Caco-2 (cell line): ENCODE measurements at regions not wholly inside any gene's neighbourhood (a gene's known extent, or its start where the extent isn't known, plus 50 kb on each side); places are given as distances from the start of the nearest gene placed in this dataset.

Experiments
- BruUV-seq: library from RNA; stranded (reverse); fragments of 400-500 nt; replicated peaks from 2 replicates; lab custom pipeline; 2021; lab: Mats Ljungman, UMichigan
- CTCF ChIA-PET: fragments of 300-600 bp; sonication (Branson Sonifier 250); formaldehyde crosslinking; loops from one replicate; lab custom pipeline; 2022; ENCODE audit warnings: antibody characterized with exemption; lab: Charles Lee
- POLR2A ChIA-PET: fragments of 300-600 bp; sonication (Branson Sonifier 250); formaldehyde crosslinking; loops from one replicate; lab custom pipeline; 2022; ENCODE audit warnings: antibody characterized with exemption; lab: Charles Lee
- DNase-seq, 2 experiments: peaks; one replicate each; pipeline versions ENCODE4 v3.0.0 to v3.0.0-alpha.2; 2020 to 2022
- H3K27me3 ChIP-seq: replicated peaks from 2 replicates; pipeline ENCODE4 v1.6.0; 2011; ENCODE audit warnings: low read length; ENCODE audit not compliant: control insufficient read depth, insufficient read depth
- H3K36me3 ChIP-seq: 2 replicates; pipeline ENCODE4 v1.5.1; 2011; ENCODE audit warnings: low read length; ENCODE audit not compliant: control insufficient read depth, insufficient read depth
- H3K4me1 ChIP-seq: fragments of 250-450 bp; sonication (Bioruptor Pico); 2 replicates; pipeline ENCODE4 v1.5.1; 2020; ENCODE audit warnings: mild to moderate bottlenecking
- H3K4me3 ChIP-seq: 2 replicates; pipeline ENCODE4 v1.5.1; 2011; ENCODE audit warnings: low read depth, mild to moderate bottlenecking, control low read depth, low read length
- H3K9me3 ChIP-seq: fragments of 250-450 bp; sonication (Bioruptor Pico); 2 replicates; pipeline ENCODE4 v1.5.1; 2020; ENCODE audit warnings: mild to moderate bottlenecking, moderate library complexity
- H3K27ac Mint-ChIP-seq: one replicate; pipeline ENCODE4 v1.8.0; 2022; ENCODE audit warnings: mixed read lengths; ENCODE audit not compliant: unreplicated experiment
- H3K27me3 Mint-ChIP-seq: one replicate; pipeline ENCODE4 v1.8.0; 2022; ENCODE audit warnings: mixed read lengths; ENCODE audit not compliant: insufficient read depth, unreplicated experiment
- H3K36me3 Mint-ChIP-seq: one replicate; pipeline ENCODE4 v1.8.0; 2022; ENCODE audit warnings: mild to moderate bottlenecking, mixed read lengths; ENCODE audit not compliant: insufficient read depth, unreplicated experiment
- H3K4me1 Mint-ChIP-seq: one replicate; pipeline ENCODE4 v1.8.0; 2022; ENCODE audit warnings: low read depth, mixed read lengths; ENCODE audit not compliant: unreplicated experiment
- H3K4me3 Mint-ChIP-seq: one replicate; pipeline ENCODE4 v1.8.0; 2022; ENCODE audit warnings: mild to moderate bottlenecking, moderate library complexity, mixed read lengths; ENCODE audit not compliant: unreplicated experiment
- H3K9me3 Mint-ChIP-seq: one replicate; pipeline ENCODE4 v1.8.0; 2022; ENCODE audit warnings: mixed read lengths; ENCODE audit not compliant: unreplicated experiment
- CTCF ChIP-seq, 2 experiments: fragments of 200-600 bp in 1 of 2; IDR thresholded peaks; 1 replicate in 1 of 2; 2 replicates in 1 of 2; pipeline versions ENCODE4 v1.5.1 to v1.8.0; 2011 to 2022; ENCODE audit warnings: antibody characterized with exemption in 1 of 2, control low read depth in 1 of 2, inconsistent platforms in 1 of 2, low read depth in 1 of 2, low read length in 1 of 2, mild to moderate bottlenecking in 1 of 2, moderate library complexity in 1 of 2; ENCODE audit not compliant: insufficient read depth in 1 of 2, severe bottlenecking in 1 of 2, unreplicated experiment in 1 of 2
- intact Hi-C: fragments of 100-400 bp; cut with micrococcal nuclease; formaldehyde crosslinking; loops from one replicate; pipeline ENCODE4 v1.10.0; 2022; ENCODE audit not compliant: unreplicated experiment

- Mint-ChIP-seq H3K36me3 (no peaks in the 10 kb centered on the region), H3K27me3 (no peaks in the 10 kb centered on the region), H3K4me1 (no peaks in the 10 kb centered on the region), H3K9me3 (peaks cover 9% of the 10 kb centered on the region), H3K27ac (no peak overlapping the region), H3K4me3 (no peak overlapping the region)
- DNase-seq: no peak
- no peaks in the 10 kb centered on the region for H3K4me1 ChIP-seq
- intact Hi-C loops: no loop called here
- H3K36me3 ChIP-seq: no peaks in the 10 kb centered on the region
- ChIA-PET POLR2A (no interaction called here), CTCF (no interaction called here)
- H3K4me3 ChIP-seq: no peak overlapping the region
- H3K9me3 ChIP-seq: no peaks in the 10 kb centered on the region
- TF ChIP-seq CTCF (IDR thresholded peaks at IDR 0.05; ENCODE audit: insufficient read depth in 1 of 2, low read depth in 1 of 2, low read length in 1 of 2, severe bottlenecking in 1 of 2, unreplicated experiment in 1 of 2): no peak
- BruUV-seq: no TSS peak
- H3K27me3 ChIP-seq: no peaks in the 10 kb centered on the region
These were observed 1260.7 kb downstream of the PLA2G4A start for GRCh38 chr1:188089461-188089860.

- no peaks in the 10 kb centered on the region for H3K27me3 ChIP-seq
- Mint-ChIP-seq H3K4me1 (no peaks in the 10 kb centered on the region), H3K27ac (no peak overlapping the region), H3K9me3 (no peaks in the 10 kb centered on the region), H3K36me3 (no peaks in the 10 kb centered on the region), H3K4me3 (no peak overlapping the region), H3K27me3 (no peaks in the 10 kb centered on the region)
- no peak for DNase-seq
- no peak for TF ChIP-seq CTCF (IDR thresholded peaks at IDR 0.05; ENCODE audit: insufficient read depth in 1 of 2, low read depth in 1 of 2, low read length in 1 of 2, severe bottlenecking in 1 of 2, unreplicated experiment in 1 of 2)
- no peak overlapping the region for H3K4me3 ChIP-seq
- ChIA-PET POLR2A (no interaction called here), CTCF (no interaction called here)
- no peaks in the 10 kb centered on the region for H3K4me1 ChIP-seq
- intact Hi-C loops: no loop called here
- H3K9me3 ChIP-seq: no peaks in the 10 kb centered on the region
- no TSS peak for BruUV-seq
- H3K36me3 ChIP-seq: no peaks in the 10 kb centered on the region
These were observed 1267.8 kb downstream of the PLA2G4A start for GRCh38 chr1:188096521-188096920.

GRCh38 chr1:188117436-188117835, 1288.7 kb downstream of the PLA2G4A start:
- no peak for DNase-seq
- Histone ChIP-seq H3K27me3 (no peaks in the 10 kb centered on the region), H3K4me3 (no peak overlapping the region), H3K36me3 (no peaks in the 10 kb centered on the region), H3K4me1 (no peaks in the 10 kb centered on the region), H3K9me3 (no peaks in the 10 kb centered on the region)
- no peak overlapping the region for H3K27ac Mint-ChIP-seq
- intact Hi-C loops: no loop called here
- no peaks in the 10 kb centered on the region for H3K4me1 Mint-ChIP-seq
- no peaks in the 10 kb centered on the region for H3K27me3 Mint-ChIP-seq
- CTCF ChIA-PET: no interaction called here
- H3K36me3 Mint-ChIP-seq: no peaks in the 10 kb centered on the region
- POLR2A ChIA-PET: no interaction called here
- BruUV-seq: no TSS peak
- no peak overlapping the region for H3K4me3 Mint-ChIP-seq
- H3K9me3 Mint-ChIP-seq: no peaks in the 10 kb centered on the region
- TF ChIP-seq CTCF (IDR thresholded peaks at IDR 0.05; ENCODE audit: insufficient read depth in 1 of 2, low read depth in 1 of 2, low read length in 1 of 2, severe bottlenecking in 1 of 2, unreplicated experiment in 1 of 2): no peak
